Heart right ventricle (tissue), 16 donors: ENCODE measurements at regions not wholly inside any gene's neighbourhood (a gene's known extent, or its start where the extent isn't known, plus 50 kb on each side); places are given as distances from the start of the nearest gene placed in this dataset.

ENCODE experiments used
- ATAC-seq, 8 donors: fragments of 200-7000 bp; cut with Tn5 transposase; one replicate each; pipeline ENCODE4 v1.9.1; 2020; ENCODE audit warnings: mild to moderate bottlenecking in 8 of 8, moderate library complexity in 8 of 8, moderate number of reproducible peaks in 1 of 8
- DNase-seq, 2 donors: peaks; one replicate each; pipeline ENCODE4 v3.0.0-alpha.2; 2020
- H3K27ac ChIP-seq, 10 donors: fragments of 200-600 bp; sonication (generic) in 2 of 10; one replicate each; pipeline versions ENCODE4 v1.5.0 to v1.8.0; 2020 to 2022; ENCODE audit warnings: mild to moderate bottlenecking in 3 of 10
- H3K27me3 ChIP-seq, 7 donors: fragments of 200-600 bp; one replicate each; pipeline ENCODE4 v1.8.0; 2021 to 2022; ENCODE audit warnings: mild to moderate bottlenecking in 2 of 7
- H3K36me3 ChIP-seq, 9 donors: fragments of 200-600 bp; sonication (generic) in 1 of 9; one replicate each; pipeline versions ENCODE4 v1.5.0 to v1.8.0; 2020 to 2022; ENCODE audit warnings: mild to moderate bottlenecking in 2 of 9
- H3K4me1 ChIP-seq, 9 donors: fragments of 200-600 bp; sonication (generic) in 1 of 9; one replicate each; pipeline versions ENCODE4 v1.5.0 to v1.8.0; 2020 to 2022; ENCODE audit warnings: mild to moderate bottlenecking in 4 of 9
- H3K4me3 ChIP-seq, 10 donors: fragments of 200-600 bp; sonication (generic) in 2 of 10; one replicate each; pipeline versions ENCODE4 v1.5.0 to v1.8.0; 2020 to 2022; ENCODE audit warnings: mild to moderate bottlenecking in 7 of 10, moderate library complexity in 2 of 10
- H3K9me3 ChIP-seq, 11 donors: fragments of 200-600 bp in 10 of 11; sonication (generic) in 2 of 11; one replicate each; pipeline versions ENCODE4 v1.5.0 to v1.8.0; 2013 to 2022; ENCODE audit warnings: mild to moderate bottlenecking in 2 of 11, control low read depth in 1 of 11, moderate library complexity in 1 of 11
- CTCF ChIP-seq, 9 donors: fragments of 200-600 bp; sonication (generic) in 2 of 9; IDR thresholded peaks; one replicate each; pipeline versions ENCODE4 v1.5.0 to v1.8.0; 2021 to 2022; ENCODE audit warnings: antibody characterized with exemption in 9 of 9, mild to moderate bottlenecking in 5 of 9, moderate library complexity in 1 of 9
- WGBS, 2 donors: extraction: QIAGEN DNeasy Blood & Tissue Kit; methylation state at CpG; one replicate each; pipeline ENCODE4 v1.1.7; 2013; ENCODE audit warnings: inconsistent platforms in 1 of 2; 5-methylcytosine and 5-hydroxymethylcytosine counted together
- intact Hi-C, 10 donors: fragments of 100-400 bp; cut with DNase I; formaldehyde crosslinking; loops; one replicate each; pipeline versions ENCODE4 v1.11.1 to v1.14.2; 2022
- donor health status: Arrhythmogenic right ventricular cardiomyopathy.
- donor health status: ischemic (EF 13 %, LVEDD 7.1; RV severe dilation, severe dysfunction).
- donor health status: healthy with polysubstance abuse.
- donor health status: DM: no; HTN: yes; CAD: no.
- donor health status: DM: no; HTN: no; CAD: no.
- donor health status: ischemic (EF 25% LVEDD 6.9; RV normal size, moderate dysfunction).
- donor health status: ischemic (EF 25% LVEDD 5.7; RV mildly dilated, moderate dysfunction).
- donor health status: healthy.
- donor health status: DM: yes; HTN: yes; CAD: no.
- donor health status: Ischemic cardiomyopathy.
- donor health status: ischemic (EF 35%, LVEDD 5.7; RV mildly dilated, moderate dysfunction).
- donor health status: nonischemic (EF 11% LVEDD 7.7; RV severe dilation, severe dysfunction).
- donor health status: DM: yes; HTN: yes; CAD: no.
- donor health status: PGD.
- donor health status: ischemic (EF 29% LVEDD 5.4; RV normal size, mild dysfunction).
- donor health status: nonischemic (EF 23%, LVEDD 6.1; RV moderate dilation, normal function).

- Histone ChIP-seq H3K4me1 (no peaks in the 10 kb centered on the region), H3K27ac (no peak overlapping the region), H3K27me3 (peaks cover 0 to 4% (median 0%) of the 10 kb centered on the region in 7 donors), H3K4me3 (no peak overlapping the region), H3K9me3 (no peaks in the 10 kb centered on the region), H3K36me3 (no peaks in the 10 kb centered on the region)
- no peak for TF ChIP-seq CTCF (IDR thresholded peaks at IDR 0.05)
- ATAC-seq (no peak), DNase-seq (no peak)
- WGBS, 2 donors = 37 to 61% methylated on average over 5 of the region's 5 CpGs
- intact Hi-C loops = no loop called here
These were observed 498.5 kb upstream of the HS6ST1 start for GRCh38 chr2:128817171-128817570.

- 81 to 92% methylated on average over 6 of the region's 6 CpGs for WGBS, 2 donors
- ATAC-seq (no peak), DNase-seq (no peak)
- H3K27me3 ChIP-seq = peaks cover 0 to 9% (median 4%) of the 10 kb centered on the region in 7 donors
- TF ChIP-seq CTCF (IDR thresholded peaks at IDR 0.05) = no peak
- intact Hi-C loops = no loop called here
- H3K4me1 ChIP-seq = no peaks in the 10 kb centered on the region
- H3K27ac ChIP-seq = no peak overlapping the region
- H3K9me3 ChIP-seq = no peaks in the 10 kb centered on the region
- H3K36me3 ChIP-seq = no peaks in the 10 kb centered on the region
- no peak overlapping the region for H3K4me3 ChIP-seq
These were observed 499.1 kb upstream of the HS6ST1 start for GRCh38 chr2:128817813-128818212.

GRCh38 chr2:128818248-128818647 is 499.6 kb upstream of the HS6ST1 start:
- Histone ChIP-seq H3K36me3 (no peaks in the 10 kb centered on the region), H3K27ac (no peak overlapping the region), H3K4me3 (no peak overlapping the region), H3K4me1 (no peaks in the 10 kb centered on the region), H3K27me3 (peaks cover 0 to 9% (median 4%) of the 10 kb centered on the region in 7 donors), H3K9me3 (no peaks in the 10 kb centered on the region)
- intact Hi-C loops = no loop called here
- DNase-seq (no peak), ATAC-seq (no peak)
- no peak for TF ChIP-seq CTCF (IDR thresholded peaks at IDR 0.05)
- 82 to 92% methylated on average over 2 of the region's 2 CpGs for WGBS, 2 donors

- H3K27ac ChIP-seq = no peak overlapping the region
- H3K36me3 ChIP-seq = no peaks in the 10 kb centered on the region
- intact Hi-C loops = no loop called here
- H3K4me3 ChIP-seq = no peak overlapping the region
- ATAC-seq (no peak), DNase-seq (no peak)
- no peaks in the 10 kb centered on the region for H3K4me1 ChIP-seq
- H3K27me3 ChIP-seq = peaks cover 0 to 9% (median 4%) of the 10 kb centered on the region in 7 donors
- WGBS, 2 donors = 92 to 94% methylated on average over 11 of the region's 11 CpGs
- no peak for TF ChIP-seq CTCF (IDR thresholded peaks at IDR 0.05)
- H3K9me3 ChIP-seq = peaks cover 0 to under 1% (median 0%) of the 10 kb centered on the region in 11 donors
These were observed 500.2 kb upstream of the HS6ST1 start for GRCh38 chr2:128818704-128819491.
